ENCODE measurements at regions not wholly inside any gene's neighbourhood (a gene's known extent, or its start where the extent isn't known, plus 50 kb on each side); places are given as distances from the start of the nearest gene placed in this dataset.
"Not testable (repeated sequence)": the region's sequence is repeated elsewhere in the genome, so short reads cannot be mapped to it uniquely, and the experiment has no call there.

- Histone ChIP-seq H4K20me1 (ENCODE audit: low read length) (no peaks in the 10 kb centered on the region), H3K9ac (ENCODE audit: low read length) (no peak overlapping the region), H3K9me2 (replicated peaks; ENCODE audit: low read length) (no peaks in the 10 kb centered on the region), H2AFZ (ENCODE audit: low read length) (no peak overlapping the region), H3K4me2 (ENCODE audit: low read length) (no peak overlapping the region), H3K9me3 (ENCODE audit: low read length) (no peaks in the 10 kb centered on the region), H3K79me2 (ENCODE audit: low read length) (no peaks in the 10 kb centered on the region), H3K4me1 (ENCODE audit: insufficient read depth, low read length) (no peaks in the 10 kb centered on the region), H3K36me3 (ENCODE audit: low read depth, low read length) (no peaks in the 10 kb centered on the region), H3K4me3 (ENCODE audit: low read length) (no peak overlapping the region), H3F3A (ENCODE audit: low read length, unreplicated experiment) (no peaks in the 10 kb centered on the region), H3K27me3 (ENCODE audit: low read length) (no peaks in the 10 kb centered on the region), H3K27ac (ENCODE audit: low read length) (no peak overlapping the region)
- TF ChIP-seq, protein P1, sequence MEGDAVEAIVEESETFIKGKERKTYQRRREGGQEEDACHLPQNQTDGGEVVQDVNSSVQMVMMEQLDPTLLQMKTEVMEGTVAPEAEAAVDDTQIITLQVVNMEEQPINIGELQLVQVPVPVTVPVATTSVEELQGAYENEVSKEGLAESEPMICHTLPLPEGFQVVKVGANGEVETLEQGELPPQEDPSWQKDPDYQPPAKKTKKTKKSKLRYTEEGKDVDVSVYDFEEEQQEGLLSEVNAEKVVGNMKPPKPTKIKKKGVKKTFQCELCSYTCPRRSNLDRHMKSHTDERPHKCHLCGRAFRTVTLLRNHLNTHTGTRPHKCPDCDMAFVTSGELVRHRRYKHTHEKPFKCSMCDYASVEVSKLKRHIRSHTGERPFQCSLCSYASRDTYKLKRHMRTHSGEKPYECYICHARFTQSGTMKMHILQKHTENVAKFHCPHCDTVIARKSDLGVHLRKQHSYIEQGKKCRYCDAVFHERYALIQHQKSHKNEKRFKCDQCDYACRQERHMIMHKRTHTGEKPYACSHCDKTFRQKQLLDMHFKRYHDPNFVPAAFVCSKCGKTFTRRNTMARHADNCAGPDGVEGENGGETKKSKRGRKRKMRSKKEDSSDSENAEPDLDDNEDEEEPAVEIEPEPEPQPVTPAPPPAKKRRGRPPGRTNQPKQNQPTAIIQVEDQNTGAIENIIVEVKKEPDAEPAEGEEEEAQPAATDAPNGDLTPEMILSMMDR (conservative IDR thresholded peaks at IDR 0.05; ENCODE audit: low read depth, low read length), result no peak
- TF ChIP-seq EZH2 (IDR thresholded peaks at IDR 0.05; ENCODE audit: low read length, unreplicated experiment) (no peak), EZH2phosphoT487 (IDR thresholded peaks at IDR 0.05; ENCODE audit: borderline replicate concordance, low read length) (no peak)
- no peak for DNase-seq
- ChIA-PET CTCF (no interaction called here), POLR2A (ENCODE audit: unreplicated experiment) (no interaction called here)
- ATAC-seq, result no peak
- intact Hi-C loops (cut with micrococcal nuclease), result no loop called here
- no TSS peak for BruUV-seq (replicated peaks)
These were observed 427.9 kb upstream of the BCHE start for GRCh38 chr3:166265153-166265552.

DNA sequence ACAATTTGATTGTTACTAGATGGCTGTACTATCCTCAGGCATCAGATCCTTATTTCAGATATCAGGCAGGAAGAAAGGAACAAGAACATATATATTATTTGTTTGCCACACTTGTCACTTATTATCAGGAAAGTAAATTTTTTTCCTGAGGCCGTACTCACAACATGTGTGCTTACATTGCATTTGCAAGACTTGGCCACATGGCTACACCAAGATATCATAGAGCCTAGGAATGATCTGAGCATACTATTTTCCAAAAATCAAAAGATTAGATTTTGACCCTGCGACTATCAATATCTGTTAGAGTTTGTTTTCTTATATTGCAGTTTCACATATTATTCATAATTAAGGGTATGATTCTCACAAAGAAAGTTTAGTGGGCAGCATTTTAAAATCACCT is 426.2 kb upstream of the BCHE start:
- DNase-seq, result peak; percentile 17
- no peaks in the 10 kb centered on the region for H3K4me1 ChIP-seq (ENCODE audit: insufficient read depth, low read length)
- H3K36me3 ChIP-seq (ENCODE audit: low read depth, low read length), result no peaks in the 10 kb centered on the region
- ATAC-seq, result peak; percentile 54; the same call in 1 of the 2 replicates
- POLR2A ChIA-PET (ENCODE audit: unreplicated experiment), result no interaction called here
- H3F3A ChIP-seq (ENCODE audit: low read length, unreplicated experiment), result no peaks in the 10 kb centered on the region
- TF ChIP-seq EZH2phosphoT487 (IDR thresholded peaks at IDR 0.05; ENCODE audit: borderline replicate concordance, low read length) (no peak), EZH2 (IDR thresholded peaks at IDR 0.05; ENCODE audit: low read length, unreplicated experiment) (no peak)
- TF ChIP-seq, protein P1 (conservative IDR thresholded peaks at IDR 0.05; ENCODE audit: low read depth, low read length), result peak; percentile 44
- no peaks in the 10 kb centered on the region for H3K9me2 ChIP-seq (replicated peaks; ENCODE audit: low read length)
- H3K9ac ChIP-seq (ENCODE audit: low read length), result no peak overlapping the region
- no peak overlapping the region for H3K4me3 ChIP-seq (ENCODE audit: low read length)
- CTCF ChIA-PET, result no interaction called here
- no peak overlapping the region for H3K4me2 ChIP-seq (ENCODE audit: low read length)
- no peaks in the 10 kb centered on the region for H4K20me1 ChIP-seq (ENCODE audit: low read length)
- H3K9me3 ChIP-seq (ENCODE audit: low read length), result no peaks in the 10 kb centered on the region
- no peaks in the 10 kb centered on the region for H3K79me2 ChIP-seq (ENCODE audit: low read length)
- BruUV-seq (replicated peaks), result no TSS peak
- no peak overlapping the region for H2AFZ ChIP-seq (ENCODE audit: low read length)
- intact Hi-C loops (cut with micrococcal nuclease), result no loop called here
- H3K27ac ChIP-seq (ENCODE audit: low read length), result no peak overlapping the region
- H3K27me3 ChIP-seq (ENCODE audit: low read length), result no peaks in the 10 kb centered on the region

DNA sequence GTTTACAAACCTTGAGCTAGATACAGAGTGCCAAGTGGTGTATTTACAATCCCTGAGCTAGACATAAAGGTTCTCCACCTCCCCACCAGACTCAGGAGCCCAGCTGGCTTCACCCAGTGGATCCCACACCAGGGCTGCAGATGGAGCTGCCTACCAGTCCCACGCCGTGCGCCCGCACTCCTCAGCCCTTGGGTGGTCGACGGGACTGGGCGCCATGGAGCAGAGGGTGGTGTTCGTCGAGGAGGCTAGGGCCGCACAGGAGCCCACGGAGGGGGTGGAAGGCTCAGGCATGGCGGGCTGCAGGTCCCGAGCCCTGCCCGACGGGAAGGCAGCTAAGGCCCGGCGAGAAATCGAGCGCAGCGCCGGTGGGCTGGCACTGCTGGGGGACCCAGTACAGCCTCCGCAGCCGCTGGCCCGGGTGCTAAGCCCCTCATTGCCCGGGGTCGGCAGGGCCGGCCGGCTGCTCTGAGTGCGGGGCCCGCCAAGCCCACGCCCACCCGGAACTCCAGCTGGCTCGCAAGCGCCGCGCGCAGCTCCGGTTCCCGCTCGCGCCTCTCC is 421.1 kb upstream of the BCHE start:
- DNase-seq; H3K27me3 ChIP-seq (ENCODE audit: low read length); intact Hi-C loops (cut with micrococcal nuclease); H3K27ac ChIP-seq (ENCODE audit: low read length); H3K9me2 ChIP-seq (replicated peaks; ENCODE audit: low read length); CTCF ChIA-PET; H2AFZ ChIP-seq (ENCODE audit: low read length); POLR2A ChIA-PET (ENCODE audit: unreplicated experiment); H4K20me1 ChIP-seq (ENCODE audit: low read length); H3K4me3 ChIP-seq (ENCODE audit: low read length); H3K79me2 ChIP-seq (ENCODE audit: low read length); ATAC-seq; BruUV-seq (replicated peaks); H3K4me1 ChIP-seq (ENCODE audit: insufficient read depth, low read length); H3F3A ChIP-seq (ENCODE audit: low read length, unreplicated experiment); H3K9ac ChIP-seq (ENCODE audit: low read length); H3K36me3 ChIP-seq (ENCODE audit: low read depth, low read length); H3K4me2 ChIP-seq (ENCODE audit: low read length); H3K9me3 ChIP-seq (ENCODE audit: low read length): not testable (repeated sequence)
